GM23338 (cell line): ENCODE measurements at regions not wholly inside any gene's neighbourhood (a gene's known extent, or its start where the extent isn't known, plus 50 kb on each side); places are given as distances from the start of the nearest gene placed in this dataset.

Experiments
- CTCF ChIP-seq, 2 experiments: fragments of 200-600 bp in 1 of 2; sonication (generic) in 1 of 2; conservative IDR thresholded peaks; 2 replicates each; pipeline versions ENCODE4 v1.5.1 to v1.6.1; 2016 to 2017; ENCODE audit warnings: antibody characterized with exemption in 2 of 2, low read depth in 2 of 2, mild to moderate bottlenecking in 2 of 2, moderate library complexity in 1 of 2
- EZH2 ChIP-seq: fragments of 200-600 bp; sonication (generic); IDR thresholded peaks from one replicate; pipeline ENCODE4 v1.8.0; 2017; ENCODE audit warnings: antibody characterized with exemption, mild to moderate bottlenecking, low read depth; ENCODE audit not compliant: unreplicated experiment
- EZH2phosphoT487 ChIP-seq: fragments of 200-600 bp; sonication (generic); IDR thresholded peaks from one replicate; pipeline ENCODE4 v1.8.1; 2018; ENCODE audit warnings: antibody characterized with exemption; ENCODE audit not compliant: unreplicated experiment
- POLR2AphosphoS5 ChIP-seq: IDR thresholded peaks from 2 replicates; pipeline ENCODE4 v1.6.1; 2016; ENCODE audit warnings: antibody characterized with exemption, low read depth
- REST ChIP-seq: IDR thresholded peaks from one replicate; pipeline ENCODE4 v1.6.1; 2018; ENCODE audit warnings: antibody characterized with exemption; ENCODE audit not compliant: unreplicated experiment

- TF ChIP-seq EZH2: no peak
- TF ChIP-seq CTCF (conservative IDR thresholded peaks at IDR 0.05; ENCODE audit: low read depth in 2 of 2): no peak
- no peak for TF ChIP-seq EZH2phosphoT487
- no peak for TF ChIP-seq POLR2AphosphoS5
- TF ChIP-seq REST: no peak
These were observed 741.8 kb upstream of the SALL3 start for GRCh38 chr18:78237864-78238263.
